MM.1S (cell line): ENCODE measurements at regions not wholly inside any gene's neighbourhood (a gene's known extent, or its start where the extent isn't known, plus 50 kb on each side); places are given as distances from the start of the nearest gene placed in this dataset.

Experiments used
- CTCF ChIP-seq: fragments of 300-600 bp; sonication (generic); IDR thresholded peaks from 2 replicates; pipeline ENCODE4 v1.5.1; 2016; ENCODE audit warnings: antibody characterized with exemption, low read length, mixed read lengths
- EZH2 ChIP-seq: fragments of 300-600 bp; sonication (generic); optimal IDR thresholded peaks from 2 replicates; pipeline ENCODE3; 2017; ENCODE audit warnings: low read depth, mild to moderate bottlenecking, antibody characterized with exemption, low read length, mixed read lengths
- EZH2phosphoT487 ChIP-seq: fragments of 300-600 bp; sonication (generic); IDR thresholded peaks from 2 replicates; pipeline ENCODE4 v1.6.1; 2018; ENCODE audit warnings: antibody characterized with exemption, low read length

GRCh38 chr16:5504064-5504781 lies 406.6 kb upstream of the EEF2KMT start:
- no peak for TF ChIP-seq EZH2phosphoT487
- TF ChIP-seq CTCF: no peak
- TF ChIP-seq EZH2: no peak
